ENCODE measurements at regions not wholly inside any gene's neighbourhood (a gene's known extent, or its start where the extent isn't known, plus 50 kb on each side); places are given as distances from the start of the nearest gene placed in this dataset.

- TF ChIP-seq POLR2AphosphoS5 (IDR thresholded peaks at IDR 0.05) (no peak), EP300 (IDR thresholded peaks at IDR 0.05) (no peak), POLR2A (IDR thresholded peaks at IDR 0.05) (no peak)
- TF ChIP-seq, protein P1, sequence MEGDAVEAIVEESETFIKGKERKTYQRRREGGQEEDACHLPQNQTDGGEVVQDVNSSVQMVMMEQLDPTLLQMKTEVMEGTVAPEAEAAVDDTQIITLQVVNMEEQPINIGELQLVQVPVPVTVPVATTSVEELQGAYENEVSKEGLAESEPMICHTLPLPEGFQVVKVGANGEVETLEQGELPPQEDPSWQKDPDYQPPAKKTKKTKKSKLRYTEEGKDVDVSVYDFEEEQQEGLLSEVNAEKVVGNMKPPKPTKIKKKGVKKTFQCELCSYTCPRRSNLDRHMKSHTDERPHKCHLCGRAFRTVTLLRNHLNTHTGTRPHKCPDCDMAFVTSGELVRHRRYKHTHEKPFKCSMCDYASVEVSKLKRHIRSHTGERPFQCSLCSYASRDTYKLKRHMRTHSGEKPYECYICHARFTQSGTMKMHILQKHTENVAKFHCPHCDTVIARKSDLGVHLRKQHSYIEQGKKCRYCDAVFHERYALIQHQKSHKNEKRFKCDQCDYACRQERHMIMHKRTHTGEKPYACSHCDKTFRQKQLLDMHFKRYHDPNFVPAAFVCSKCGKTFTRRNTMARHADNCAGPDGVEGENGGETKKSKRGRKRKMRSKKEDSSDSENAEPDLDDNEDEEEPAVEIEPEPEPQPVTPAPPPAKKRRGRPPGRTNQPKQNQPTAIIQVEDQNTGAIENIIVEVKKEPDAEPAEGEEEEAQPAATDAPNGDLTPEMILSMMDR (IDR thresholded peaks at IDR 0.05): no peak
- no peaks in the 10 kb centered on the region for H3K36me3 ChIP-seq
- 96% methylated on average over 11 of the region's 33 CpGs for WGBS
- peak in 1 of 2 donors; percentile 56 for DNase-seq (ENCODE audit: low spot score in 2 of 2)
- peaks cover 4% of the 10 kb centered on the region for H3K9me3 ChIP-seq
- no peak overlapping the region for H3K4me3 ChIP-seq
- H3K27me3 ChIP-seq: no peaks in the 10 kb centered on the region
- H3K27ac ChIP-seq: no peak overlapping the region
- H3K4me1 ChIP-seq: no peaks in the 10 kb centered on the region
These were observed 548.4 kb upstream of the BRINP3 start for GRCh38 chr1:191025896-191026642.

- H3K4me3 ChIP-seq: no peak overlapping the region
- TF ChIP-seq, protein P1 (IDR thresholded peaks at IDR 0.05): no peak
- TF ChIP-seq EP300 (IDR thresholded peaks at IDR 0.05): no peak
- TF ChIP-seq POLR2AphosphoS5 (IDR thresholded peaks at IDR 0.05): no peak
- no peak for TF ChIP-seq POLR2A (IDR thresholded peaks at IDR 0.05)
- peaks cover 4% of the 10 kb centered on the region for H3K9me3 ChIP-seq
- H3K4me1 ChIP-seq: no peaks in the 10 kb centered on the region
- WGBS: 67% methylated on average over 5 of the region's 5 CpGs
- H3K36me3 ChIP-seq: no peaks in the 10 kb centered on the region
- no peaks in the 10 kb centered on the region for H3K27me3 ChIP-seq
- no peak overlapping the region for H3K27ac ChIP-seq
- no peak for DNase-seq (ENCODE audit: low spot score in 2 of 2)
These were observed 549.2 kb upstream of the BRINP3 start for GRCh38 chr1:191026828-191027227.

DNA sequence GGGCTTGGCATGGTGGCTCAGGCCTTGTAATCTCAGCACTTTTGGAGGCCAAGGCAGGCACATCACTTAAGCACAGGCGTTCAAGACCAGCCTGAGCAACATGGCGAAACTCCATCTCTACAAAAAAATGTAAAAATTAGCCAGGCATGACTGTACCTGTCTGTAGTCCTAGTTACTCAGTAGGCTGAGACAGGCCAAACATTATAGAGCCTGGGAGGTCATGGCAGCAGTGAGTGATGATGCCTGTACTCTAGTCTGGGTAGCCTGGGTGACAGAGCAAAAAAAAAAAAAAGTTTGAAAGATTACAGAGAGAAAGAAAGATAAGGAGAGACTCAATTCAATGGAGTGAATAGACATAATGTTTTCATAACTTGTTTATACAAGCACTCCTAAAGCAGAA, 556.5 kb upstream of the BRINP3 start:
- H3K27ac ChIP-seq: no peak overlapping the region
- DNase-seq (ENCODE audit: low spot score in 2 of 2): no peak
- H3K9me3 ChIP-seq: no peaks in the 10 kb centered on the region
- 52% methylated on average over 2 of the region's 2 CpGs for WGBS
- no peaks in the 10 kb centered on the region for H3K27me3 ChIP-seq
- H3K36me3 ChIP-seq: no peaks in the 10 kb centered on the region
- H3K4me3 ChIP-seq: no peak overlapping the region
- TF ChIP-seq POLR2A (IDR thresholded peaks at IDR 0.05) (no peak), EP300 (IDR thresholded peaks at IDR 0.05) (no peak), POLR2AphosphoS5 (IDR thresholded peaks at IDR 0.05) (no peak)
- TF ChIP-seq, protein P1 (IDR thresholded peaks at IDR 0.05): no peak
- H3K4me1 ChIP-seq: no peaks in the 10 kb centered on the region

DNA sequence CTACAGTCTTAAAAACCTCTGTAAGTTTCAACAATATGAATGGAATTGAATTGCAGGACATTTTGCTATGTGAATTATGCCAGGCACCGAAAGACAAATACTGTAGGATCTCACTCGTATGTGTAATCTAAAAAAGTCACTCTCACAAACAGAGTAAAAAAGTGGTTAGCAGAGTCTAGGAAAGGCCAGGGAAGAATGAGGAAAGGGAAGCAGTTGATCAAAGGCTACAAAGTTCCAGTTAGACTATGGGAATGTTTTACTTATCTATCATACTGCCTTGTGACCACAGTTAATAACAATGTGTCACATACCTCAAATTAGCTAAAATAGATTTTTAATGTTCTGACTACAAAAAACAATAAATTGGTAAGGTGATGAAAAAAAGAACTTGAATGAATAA, 565.4 kb upstream of the BRINP3 start:
- TF ChIP-seq EP300 (IDR thresholded peaks at IDR 0.05): no peak
- no peaks in the 10 kb centered on the region for H3K4me1 ChIP-seq
- no peak for DNase-seq (ENCODE audit: low spot score in 2 of 2)
- H3K4me3 ChIP-seq: no peak overlapping the region
- no peaks in the 10 kb centered on the region for H3K9me3 ChIP-seq
- no peaks in the 10 kb centered on the region for H3K36me3 ChIP-seq
- H3K27ac ChIP-seq: no peak overlapping the region
- 79% methylated on average over 2 of the region's 2 CpGs for WGBS
- no peaks in the 10 kb centered on the region for H3K27me3 ChIP-seq

- no peaks in the 10 kb centered on the region for H3K27me3 ChIP-seq
- H3K27ac ChIP-seq: no peak overlapping the region
- H3K36me3 ChIP-seq: no peaks in the 10 kb centered on the region
- no peak for DNase-seq (ENCODE audit: low spot score in 2 of 2)
- TF ChIP-seq POLR2A (IDR thresholded peaks at IDR 0.05) (no peak), EP300 (IDR thresholded peaks at IDR 0.05) (no peak), POLR2AphosphoS5 (IDR thresholded peaks at IDR 0.05) (no peak)
- TF ChIP-seq, protein P1 (IDR thresholded peaks at IDR 0.05): no peak
- 60% methylated on average over 2 of the region's 2 CpGs for WGBS
- H3K4me3 ChIP-seq: no peak overlapping the region
- H3K9me3 ChIP-seq: no peaks in the 10 kb centered on the region
- no peaks in the 10 kb centered on the region for H3K4me1 ChIP-seq
These were observed 572.1 kb upstream of the BRINP3 start for GRCh38 chr1:191049781-191050180.

Measured in suprapubic skin (tissue), 4 donors.